Non-pigmented ciliary epithelial cell (primary cell): ENCODE measurements at regions not wholly inside any gene's neighbourhood (a gene's known extent, or its start where the extent isn't known, plus 50 kb on each side); places are given as distances from the start of the nearest gene placed in this dataset.

Experiments used
- DNase-seq: peaks from one replicate; pipeline ENCODE4 v3.0.0-alpha.2; 2010; ENCODE audit warnings: low read depth

DNA sequence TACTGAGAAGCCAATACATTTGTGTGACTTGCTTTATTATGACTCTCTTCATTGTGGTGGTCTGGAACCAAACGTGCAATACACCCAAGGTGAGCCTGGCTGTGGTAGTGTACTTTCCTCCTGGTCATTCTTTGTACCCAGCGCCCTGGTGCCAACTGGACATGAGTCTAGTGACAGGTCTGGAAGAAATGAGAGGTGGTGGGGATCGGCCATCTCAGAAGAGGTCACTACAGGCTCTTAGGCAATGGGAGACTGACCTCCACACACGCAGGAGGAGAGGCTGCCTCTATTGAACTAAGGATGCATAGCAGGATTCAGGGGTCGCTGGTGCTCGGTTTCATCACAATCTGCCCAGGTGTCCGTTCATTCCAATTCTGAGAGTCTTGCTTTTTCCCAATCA, 56.4 kb upstream of the RTL6 start:
- DNase-seq = no peak

DNA sequence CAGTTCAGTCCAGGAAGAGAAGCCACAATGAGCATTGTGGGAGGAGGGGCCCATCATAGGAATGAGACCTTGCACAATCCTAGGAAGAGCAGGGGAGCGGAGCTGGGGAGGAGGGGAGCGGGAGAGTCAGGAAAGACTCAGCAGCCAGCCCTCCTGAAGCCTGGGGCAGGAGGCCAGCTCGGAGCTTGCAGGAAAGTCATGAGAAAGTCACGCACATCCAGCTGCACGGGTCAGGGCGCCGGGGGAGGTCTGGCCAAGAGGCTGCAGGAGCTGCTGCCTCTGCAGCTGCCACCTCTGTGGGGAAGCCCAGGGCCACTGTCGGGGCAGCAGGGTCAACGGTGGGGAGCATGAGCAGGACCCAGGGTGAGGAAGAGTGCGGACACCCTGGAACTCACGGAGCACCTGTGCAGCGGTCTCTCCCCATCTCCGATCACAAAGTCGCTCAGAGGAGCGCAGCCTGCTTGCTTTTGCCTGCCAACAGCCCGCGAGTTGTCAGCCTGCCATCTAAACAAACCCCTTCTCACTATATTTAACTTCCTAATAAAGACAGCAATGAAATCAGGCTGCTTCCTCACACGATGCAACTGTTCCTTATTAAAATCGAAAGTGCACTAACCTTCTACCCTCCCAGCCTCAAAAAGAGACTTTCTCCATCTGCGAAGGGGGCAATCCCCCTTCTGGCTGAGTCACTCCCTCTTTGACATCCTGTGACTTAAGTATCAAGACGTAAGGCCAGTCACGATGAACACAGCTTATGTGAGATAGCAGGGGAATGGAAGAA, 52.9 kb upstream of the RTL6 start:
- DNase-seq = peak; percentile 42

DNA sequence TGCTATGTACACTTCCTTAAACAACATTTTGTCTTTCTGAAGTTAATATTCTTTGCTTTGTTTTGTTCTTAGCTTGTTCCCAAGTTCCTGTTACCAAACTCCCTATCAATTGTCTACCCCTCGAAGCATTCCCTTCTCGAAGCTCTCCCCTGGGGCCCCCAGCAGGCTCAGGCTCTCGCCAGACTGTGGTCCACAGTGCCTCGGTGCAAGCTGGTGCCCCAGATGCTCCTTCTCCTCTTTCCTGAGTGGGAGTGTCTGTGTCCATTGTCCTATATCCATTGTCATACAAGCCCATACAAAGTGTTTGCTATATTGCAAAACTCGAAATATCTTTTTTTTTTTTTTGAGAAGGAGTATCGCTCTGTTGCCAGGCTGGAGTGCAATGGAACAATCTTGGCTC, 51.7 kb upstream of the RTL6 start:
- DNase-seq = no peak

DNA sequence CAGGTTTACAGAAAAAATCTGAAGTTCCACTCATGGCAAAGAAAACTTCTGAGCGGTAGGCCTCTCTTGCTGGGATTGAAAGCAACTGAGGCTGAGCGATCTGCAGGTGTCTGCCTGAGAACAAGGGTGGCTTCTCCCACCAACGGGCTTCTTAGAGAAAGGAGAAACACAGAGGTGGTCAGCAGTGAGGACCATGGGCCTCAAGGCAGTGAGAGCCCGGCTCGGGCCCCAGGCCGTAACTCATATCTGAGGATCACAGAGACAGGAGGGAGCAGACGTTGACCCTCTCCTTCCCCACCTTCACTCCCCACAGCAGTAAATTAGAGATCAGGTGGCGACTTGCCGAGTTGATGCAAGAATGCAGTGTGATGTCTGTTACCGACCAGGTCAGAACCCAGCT, 50.9 kb upstream of the RTL6 start:
- DNase-seq = no peak
